HG03565 (cell line): ENCODE measurements at regions not wholly inside any gene's neighbourhood (a gene's known extent, or its start where the extent isn't known, plus 50 kb on each side); places are given as distances from the start of the nearest gene placed in this dataset.
"Not testable (repeated sequence)": the region's sequence is repeated elsewhere in the genome, so short reads cannot be mapped to it uniquely, and the experiment has no call there.

Source experiments
- ATAC-seq: cut with Tn5 transposase; IDR thresholded peaks from one replicate; pipeline ENCODE4 v1.9.1; 2021; ENCODE audit warnings: mild to moderate bottlenecking, moderate library complexity; ENCODE audit not compliant: unreplicated experiment

DNA sequence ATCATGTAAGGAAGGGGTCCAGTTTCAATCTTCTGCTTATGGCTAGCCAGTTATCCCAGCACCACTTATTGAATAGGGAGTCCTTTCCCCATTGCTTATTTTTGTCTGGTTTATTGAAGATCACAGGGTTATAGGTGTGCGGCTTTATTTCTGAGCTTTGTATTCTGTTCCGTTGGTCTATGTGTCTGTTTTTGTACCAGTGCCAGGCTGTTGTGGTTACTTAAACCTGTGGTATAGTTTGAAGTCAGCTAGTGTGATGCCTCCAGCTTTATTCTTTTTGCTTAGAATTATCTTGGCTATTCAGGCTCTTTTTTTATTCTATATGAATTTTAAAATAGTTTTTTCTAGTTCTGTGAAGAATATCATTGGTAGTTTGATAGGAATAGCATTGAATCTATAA, 234.6 kb upstream of the CASK start:
- not testable (repeated sequence) for ATAC-seq

DNA sequence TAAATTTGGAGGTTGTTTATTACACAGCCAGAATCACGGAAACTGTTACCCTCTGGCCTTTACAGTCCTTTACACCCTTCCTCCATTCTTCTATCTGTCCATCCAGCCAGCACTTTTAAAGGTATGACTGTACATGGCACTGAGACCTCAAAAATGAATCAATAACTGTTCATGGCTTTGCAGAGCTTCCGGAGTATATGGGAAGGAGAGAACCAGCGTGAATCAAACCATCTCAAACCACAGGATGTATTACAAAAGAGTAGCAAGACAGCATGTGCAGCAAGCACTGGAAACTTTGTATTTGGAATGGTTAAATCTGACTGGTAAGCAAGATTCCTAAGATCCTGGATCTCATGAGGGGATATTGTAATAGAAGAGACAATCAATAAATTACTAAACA, 228.5 kb upstream of the CASK start:
- no peak for ATAC-seq

DNA sequence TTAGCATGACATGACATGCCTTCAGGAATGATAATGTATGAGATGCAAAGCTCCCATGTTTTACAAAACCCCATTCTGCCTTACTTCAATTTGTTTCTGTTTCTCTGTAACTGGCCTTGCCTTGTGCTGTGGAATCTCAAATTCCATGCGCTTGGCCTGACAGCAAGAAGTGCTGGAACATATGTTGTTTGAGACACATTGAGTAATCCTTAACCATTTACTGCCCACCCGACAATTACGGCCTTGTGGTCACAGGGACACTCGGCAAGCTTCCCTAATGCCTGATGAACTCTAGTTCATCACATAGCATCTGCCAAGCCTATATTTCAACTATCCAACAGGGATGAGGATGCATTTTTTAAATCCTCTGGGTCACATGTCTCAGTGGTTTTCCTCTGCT, 226.4 kb upstream of the CASK start:
- no peak for ATAC-seq

DNA sequence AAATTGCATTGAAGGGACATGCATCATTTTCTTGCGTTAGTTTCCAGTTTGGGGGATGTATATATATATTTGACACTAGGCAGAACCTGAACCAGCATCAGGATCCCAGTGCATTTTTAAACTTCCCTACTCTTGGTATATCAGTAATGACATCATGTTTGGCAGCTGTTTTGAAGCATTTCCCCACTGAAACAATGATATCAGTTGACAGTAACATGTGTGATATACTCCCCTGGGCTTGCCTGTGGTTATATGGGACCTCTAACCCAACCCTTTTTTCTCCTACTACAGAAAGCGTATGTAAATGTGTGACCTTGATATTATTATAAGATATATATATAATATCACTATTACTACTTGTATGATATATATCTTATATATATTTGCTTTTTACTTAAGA, 225.9 kb upstream of the CASK start:
- ATAC-seq, result no peak

DNA sequence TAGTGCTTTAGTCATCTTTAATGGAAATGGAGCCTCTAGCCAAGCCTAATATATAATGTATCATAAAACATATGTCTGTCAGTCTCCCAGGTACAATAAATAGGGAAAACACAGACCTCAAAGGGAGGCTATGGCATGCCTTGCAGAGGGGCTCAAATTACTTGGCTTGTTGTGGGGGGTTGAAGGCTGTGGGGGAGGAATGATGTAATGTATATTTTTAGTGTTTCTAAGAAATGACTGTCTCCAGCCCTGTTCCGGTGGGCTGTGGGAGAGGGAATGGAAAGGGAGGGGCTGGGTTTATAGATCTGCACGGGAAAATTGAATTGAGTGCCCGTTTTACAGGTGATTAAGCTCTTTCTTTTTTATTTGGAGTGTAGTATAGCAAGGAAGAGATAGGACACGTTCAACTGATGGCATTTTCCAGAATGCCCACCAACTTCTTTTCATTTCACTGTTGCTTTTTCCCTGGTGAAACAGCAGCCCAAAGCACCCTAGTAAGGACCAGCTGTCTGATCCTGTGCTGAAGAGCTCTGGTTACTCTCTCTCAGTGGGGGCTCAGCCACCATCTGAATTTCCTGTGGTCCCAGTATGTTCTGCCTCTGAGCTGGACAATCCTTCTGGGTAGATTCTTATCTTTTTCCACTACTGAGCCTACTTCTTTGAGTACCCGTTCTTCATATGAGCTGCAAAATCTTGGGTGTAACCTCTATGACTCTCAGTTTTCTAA, 220.7 kb upstream of the CASK start:
- ATAC-seq, result no peak

DNA sequence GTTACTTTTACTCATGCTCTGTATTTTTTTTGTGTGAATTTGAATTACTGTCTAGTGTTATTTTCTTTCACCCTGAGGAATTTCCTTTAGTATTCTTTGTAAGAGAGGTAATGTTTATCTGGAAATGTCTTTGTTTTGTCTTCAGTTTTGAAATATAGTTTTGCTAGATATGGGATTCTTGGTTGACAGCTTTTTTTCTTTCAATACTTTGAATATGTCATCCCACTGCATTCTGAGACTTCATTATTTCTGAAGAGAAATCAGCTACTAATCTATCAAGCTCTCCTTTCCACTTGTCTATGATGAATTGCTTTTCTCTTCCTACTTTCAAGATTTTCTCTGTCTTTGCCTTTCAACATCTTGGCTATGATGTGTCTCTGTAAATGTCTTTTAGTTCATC, 217.0 kb upstream of the CASK start:
- ATAC-seq, result no peak

DNA sequence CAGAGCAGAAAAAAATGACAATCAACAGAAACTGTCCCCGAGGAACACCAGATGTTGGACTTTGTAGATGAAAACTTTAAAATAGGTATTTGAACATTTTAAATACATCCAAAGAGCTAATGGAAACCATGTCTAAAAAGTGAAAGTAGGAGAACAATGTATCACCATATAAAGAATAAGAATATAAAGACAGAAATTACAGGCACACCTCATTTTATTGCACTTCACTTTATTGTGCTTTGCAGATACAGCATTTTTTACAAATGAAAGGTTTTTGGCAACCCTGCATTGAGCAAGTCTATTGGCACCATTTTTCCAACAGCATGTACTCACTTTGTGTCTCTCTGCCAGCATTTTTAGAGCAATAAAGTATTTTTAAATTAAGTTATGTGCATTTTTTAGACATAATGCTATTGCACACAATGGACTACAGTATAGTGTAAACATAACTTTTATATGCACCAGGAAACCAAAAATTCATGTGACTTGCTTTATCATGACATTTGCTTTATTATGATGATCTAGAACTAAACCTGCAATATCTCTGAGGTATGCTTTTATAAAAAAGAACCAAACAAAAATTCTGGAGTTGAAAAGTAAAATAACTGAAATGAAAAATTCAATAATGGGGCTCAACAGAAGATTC, 212.4 kb upstream of the CASK start:
- no peak for ATAC-seq

DNA sequence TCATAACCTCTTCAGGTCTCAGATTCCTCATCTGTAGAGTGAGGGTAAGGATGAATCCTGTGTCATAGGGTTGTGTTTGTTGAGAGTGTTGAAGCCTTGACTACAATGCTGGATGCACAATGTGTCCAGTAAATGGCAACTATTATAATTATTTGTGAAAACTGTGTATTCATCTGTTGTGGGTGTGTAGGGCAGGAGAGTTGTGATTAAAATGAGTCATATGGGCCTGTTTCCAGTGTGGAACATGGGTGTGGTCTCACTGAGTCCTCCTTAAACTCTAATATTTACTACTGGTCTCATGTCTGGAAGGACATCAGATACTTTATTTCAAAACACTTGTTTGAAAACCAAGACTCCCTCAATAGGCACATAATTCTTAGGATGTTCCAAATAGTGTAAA, 208.5 kb upstream of the CASK start:
- no peak for ATAC-seq

DNA sequence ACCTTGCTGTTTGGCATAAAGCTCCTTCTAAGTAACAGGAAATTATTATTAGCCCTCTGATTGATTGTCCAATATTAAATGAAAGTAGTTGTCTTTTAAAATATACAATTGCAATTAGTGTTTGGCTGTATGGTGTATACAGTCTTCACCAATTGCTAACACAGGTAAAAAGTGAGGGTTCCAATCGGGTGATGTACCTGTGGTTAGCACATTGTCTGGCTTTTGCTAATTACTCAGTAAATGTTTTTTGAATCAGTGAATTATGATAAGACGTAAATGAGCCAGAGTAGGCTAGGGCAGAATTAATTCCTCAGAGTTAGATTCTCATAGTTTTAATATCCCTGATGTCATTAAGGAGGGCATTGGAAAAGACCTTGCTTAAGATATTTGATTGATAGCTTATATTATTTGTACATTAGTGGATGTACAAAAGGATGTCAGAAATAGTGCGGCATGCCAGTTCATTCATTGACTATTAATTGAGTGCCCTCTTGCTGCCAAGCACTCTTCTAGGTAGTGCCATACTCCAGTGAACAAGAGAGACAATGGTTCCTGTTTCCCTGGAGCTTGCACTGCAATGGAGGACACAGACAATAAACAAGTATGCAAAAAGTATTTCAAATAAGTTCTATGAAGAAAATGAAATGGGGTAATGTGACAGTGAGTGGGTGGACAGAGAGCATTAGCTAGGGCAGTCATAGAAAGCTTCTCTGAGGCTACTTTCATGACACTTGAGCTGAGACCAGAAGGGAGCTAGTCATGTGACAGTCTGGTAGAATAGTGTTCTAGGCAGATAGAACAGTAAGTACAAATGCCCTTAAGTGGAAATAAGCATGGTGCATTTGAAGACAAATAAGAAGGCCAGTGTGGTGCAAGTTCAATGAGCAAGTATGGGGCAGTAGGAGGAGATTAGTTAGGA, 205.9 kb upstream of the CASK start:
- no peak for ATAC-seq

DNA sequence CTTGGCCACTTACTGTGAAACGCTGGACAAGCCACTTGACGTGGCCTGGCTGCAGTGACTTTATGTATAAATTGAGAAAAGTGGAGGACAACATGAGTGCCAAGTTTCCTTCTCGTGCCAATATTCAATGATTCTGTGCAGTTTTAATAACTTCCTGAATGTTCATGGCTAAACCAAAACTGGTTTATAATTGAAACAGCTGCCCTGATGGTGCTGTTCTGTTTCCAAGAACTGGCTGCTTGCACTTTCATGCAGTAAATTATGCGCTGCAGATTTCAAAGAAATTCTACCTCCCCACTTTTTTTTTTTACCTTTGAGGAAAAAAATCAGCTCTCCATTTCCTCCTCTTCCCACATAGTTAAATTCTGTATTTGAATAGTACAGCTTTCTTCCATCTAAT, 205.2 kb upstream of the CASK start:
- ATAC-seq, result no peak

DNA sequence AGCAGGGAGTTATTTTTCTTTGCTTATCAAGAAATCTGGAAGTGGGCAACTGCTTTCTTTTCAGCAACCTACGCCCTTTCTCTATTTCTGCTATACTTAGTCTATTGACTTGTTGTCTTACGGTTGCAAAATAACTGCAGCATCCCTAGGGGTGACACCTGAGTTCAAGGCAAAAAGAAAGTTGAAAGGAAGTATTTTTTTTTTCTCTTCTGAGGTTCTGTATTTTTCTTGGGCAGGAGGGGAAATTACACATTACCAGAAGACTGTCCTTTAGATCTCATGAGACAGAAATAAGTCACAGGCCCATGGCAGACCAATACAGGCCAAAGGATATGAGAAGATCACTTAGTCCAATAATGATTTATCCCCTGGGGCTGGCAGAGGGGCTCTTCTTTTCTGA, 204.7 kb upstream of the CASK start:
- peak; percentile 64 for ATAC-seq

DNA sequence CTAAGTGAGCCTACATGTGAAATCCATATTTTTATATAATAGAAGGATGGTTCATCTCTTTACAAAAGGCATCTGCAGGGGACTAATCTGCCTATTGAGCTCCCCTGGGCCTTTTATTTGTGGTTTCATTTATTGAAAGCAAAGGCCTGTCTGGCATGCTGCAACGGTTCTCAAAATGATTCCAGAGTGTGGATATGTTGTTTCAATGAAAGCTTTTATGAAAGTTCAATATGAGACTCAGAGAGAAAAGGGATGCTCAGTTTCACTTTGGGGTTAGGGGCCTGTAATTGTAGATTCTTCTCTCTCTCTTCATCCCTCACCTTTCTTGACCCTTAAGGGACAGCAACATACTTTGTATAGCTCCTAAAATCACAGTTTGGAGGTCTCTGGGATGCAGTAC, 204.2 kb upstream of the CASK start:
- ATAC-seq, result peak; percentile 24

DNA sequence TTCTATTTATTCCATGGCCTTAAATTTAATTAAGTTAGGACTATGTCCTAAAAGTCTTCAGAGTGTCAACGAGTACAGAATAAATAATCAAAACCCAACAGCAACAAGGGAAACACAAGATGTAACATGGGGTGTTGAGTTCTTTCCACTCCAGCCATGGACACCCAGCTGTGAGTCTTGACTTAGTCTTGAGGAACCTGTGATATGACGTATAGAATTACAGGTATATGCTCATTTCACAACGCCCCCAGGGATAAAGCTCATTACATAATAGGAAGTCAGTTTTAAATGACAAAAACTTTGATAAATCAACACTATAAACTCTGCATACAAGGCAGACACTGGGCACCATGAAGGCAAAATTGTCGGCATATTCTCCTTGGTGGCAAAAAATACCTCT, 200.0 kb upstream of the CASK start:
- ATAC-seq, result no peak

DNA sequence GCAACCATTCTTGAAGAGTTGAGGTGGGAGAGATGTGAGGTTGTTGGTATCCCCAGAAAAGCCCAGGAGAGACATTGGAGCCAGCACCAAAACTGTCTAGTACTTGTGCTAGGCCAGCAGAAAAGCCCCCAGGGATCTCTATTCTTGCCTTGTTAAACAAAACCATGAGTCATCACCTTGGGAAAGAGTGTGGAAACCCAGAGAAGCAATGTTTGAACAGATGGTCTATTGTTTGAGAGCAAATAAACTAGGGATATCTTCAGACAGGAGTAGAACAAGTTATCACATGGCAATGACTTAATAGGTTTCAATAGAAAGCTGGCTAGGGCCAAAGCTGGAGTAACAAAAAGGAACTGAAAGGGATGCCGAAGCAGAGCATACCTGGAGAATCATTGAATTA, 195.7 kb upstream of the CASK start:
- no peak for ATAC-seq

DNA sequence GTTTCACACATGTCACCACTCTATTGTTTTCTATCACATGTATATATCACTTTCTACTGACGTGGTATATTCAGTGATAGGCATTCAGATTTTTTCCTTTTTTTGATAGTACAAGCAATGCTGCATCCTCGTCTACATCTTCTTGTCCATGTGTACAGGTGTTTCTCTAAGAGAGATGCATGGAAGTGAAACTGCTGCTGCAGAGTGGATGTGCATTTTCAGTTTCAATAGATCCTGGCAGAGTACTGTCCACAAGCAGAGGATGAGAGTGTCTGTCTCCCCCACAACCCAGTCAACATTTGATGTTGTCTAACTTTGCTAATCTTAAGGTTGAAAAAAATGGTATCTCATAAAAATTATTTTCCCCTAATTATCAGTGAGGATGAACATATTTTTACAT, 194.0 kb upstream of the CASK start:
- ATAC-seq, result peak; percentile 74

DNA sequence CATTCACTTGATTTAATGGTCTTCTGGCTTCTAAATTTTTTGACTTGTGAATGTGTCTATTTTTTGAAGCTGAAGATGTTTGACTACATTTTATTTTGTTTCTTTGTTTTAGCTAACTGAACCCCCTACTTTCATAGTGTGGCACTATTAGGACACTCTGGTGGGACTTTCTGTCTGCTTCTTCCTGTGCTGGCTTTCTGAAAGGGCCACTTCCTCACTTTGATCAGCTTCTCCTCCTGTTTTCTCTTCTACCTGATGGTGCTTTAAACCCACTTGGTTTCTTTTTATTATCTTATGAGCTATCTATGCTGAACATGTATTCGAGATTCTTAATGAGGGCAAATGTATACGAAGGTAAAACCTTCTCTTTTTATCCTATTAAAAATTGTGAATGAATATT, 186.1 kb upstream of the CASK start:
- ATAC-seq, result no peak

DNA sequence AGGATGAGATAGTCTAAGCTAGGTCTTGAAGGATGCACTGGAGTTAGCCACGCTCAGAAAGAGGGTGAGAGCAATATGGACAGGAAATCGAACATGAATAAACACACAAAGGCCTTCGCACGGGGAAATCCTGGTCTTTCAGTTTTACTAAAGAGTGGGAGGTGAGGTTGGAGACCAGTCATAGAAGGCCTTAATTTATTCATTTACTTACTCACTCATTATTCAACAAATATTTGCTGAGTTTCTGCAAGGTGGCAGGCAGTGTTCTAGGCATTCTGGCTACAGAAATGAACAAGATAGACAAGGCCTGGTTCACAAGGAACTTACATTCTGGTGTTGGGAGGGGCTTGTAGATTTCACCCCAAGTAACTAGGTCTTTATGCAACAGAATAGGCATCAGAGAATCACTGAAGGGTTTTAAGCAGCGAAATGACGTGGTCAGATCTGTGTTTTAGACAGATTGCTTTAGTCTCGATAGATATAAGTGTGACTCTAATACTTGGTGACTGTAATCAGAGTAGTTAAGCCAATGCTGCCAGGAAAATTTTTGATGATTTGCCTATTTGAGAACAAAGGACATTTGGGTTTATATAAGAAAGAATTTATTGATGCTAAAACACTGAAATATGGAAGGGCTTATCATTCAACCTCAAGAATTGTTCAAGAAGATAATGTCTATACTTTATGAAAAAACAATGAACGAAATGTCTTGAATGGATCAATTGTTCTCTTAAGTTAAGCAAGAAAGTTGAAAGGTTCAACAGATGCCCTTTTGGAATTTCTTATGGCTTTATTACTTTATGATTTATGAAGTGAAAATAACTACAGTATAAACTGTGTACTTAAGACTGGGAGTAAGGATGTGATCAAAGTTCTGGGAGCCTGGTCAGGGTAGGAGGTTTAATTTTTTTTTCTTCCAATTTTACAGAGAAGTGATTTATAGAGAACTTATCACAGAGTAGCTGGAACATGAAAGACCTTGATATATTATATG, 184.4 kb upstream of the CASK start:
- peak; percentile 70 for ATAC-seq

DNA sequence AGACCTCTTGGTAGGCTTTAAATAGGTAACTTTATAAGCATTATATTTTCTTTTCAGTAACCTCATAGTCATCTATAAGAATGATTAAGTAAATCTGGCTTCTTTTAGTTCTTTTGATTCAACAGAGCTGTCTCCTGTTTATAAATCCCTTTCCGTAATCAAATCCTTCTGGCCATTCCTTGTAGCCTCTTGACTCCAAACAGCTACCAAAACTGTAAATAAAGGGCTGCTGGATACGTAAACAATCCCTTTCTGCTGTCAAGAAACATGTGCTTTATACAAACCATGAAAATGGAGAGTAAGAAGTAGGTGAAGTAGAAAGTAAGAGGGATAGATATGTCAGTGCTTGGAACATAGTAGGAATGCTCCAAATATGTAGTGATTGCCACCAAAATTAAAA, 183.2 kb upstream of the CASK start:
- no peak for ATAC-seq

DNA sequence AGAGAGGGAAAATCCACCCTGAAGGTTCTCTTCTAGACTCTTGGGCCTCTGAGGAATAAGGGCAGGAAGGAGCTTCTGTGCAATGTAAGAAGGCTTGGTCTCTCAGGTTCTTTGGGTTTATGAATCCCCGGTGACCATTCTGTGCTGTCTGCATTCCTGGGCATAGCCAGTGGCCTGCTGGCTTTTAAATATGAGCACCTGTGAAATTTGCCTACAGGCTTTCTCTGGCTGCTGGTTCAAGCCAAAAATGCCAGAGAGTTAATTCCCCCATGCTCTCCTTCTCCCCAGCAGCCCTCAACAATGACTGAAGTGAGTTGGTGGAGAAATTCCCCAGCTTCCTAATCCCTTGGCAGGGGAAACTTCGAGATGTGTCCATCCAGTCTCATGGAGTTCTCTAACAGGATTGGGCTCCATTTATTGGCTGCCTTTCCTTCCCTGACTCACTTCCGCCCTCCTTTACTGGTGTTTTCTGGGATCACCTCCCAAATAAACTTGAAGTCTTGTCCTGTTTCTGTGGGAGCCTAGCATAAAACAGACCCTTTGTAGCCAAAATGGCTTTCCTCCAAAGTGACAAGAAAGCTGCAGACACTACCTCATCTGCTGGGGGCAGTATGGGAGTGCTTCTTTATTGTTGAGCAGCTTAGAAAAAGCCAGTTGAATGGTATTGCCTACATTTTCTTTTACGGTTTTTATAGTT, 179.4 kb upstream of the CASK start:
- ATAC-seq, result no peak

DNA sequence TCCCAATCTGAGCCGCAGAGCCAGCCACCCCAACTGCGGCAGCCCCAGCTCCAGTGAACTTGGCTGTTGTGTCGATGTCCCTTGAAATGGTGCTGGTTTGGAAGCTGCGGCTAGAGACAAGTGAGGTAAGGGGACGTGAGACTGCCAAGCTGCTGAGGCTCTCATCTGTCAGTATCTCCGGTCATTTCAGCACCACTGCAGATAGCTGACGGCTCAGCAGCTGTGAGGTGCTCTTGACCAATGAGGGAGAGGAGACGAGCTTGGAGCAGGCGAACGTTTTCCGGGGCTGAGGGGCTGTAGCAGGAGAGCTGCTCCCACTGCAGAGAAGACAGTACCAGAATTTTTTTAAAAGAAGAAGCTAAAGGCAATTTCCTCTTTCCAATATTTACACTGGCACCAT, 175.5 kb upstream of the CASK start:
- no peak for ATAC-seq
